SK-N-SH treated with all-trans-retinoic acid at 6 μM for 48 hours (cell line): ENCODE measurements at regions not wholly inside any gene's neighbourhood (a gene's known extent, or its start where the extent isn't known, plus 50 kb on each side); places are given as distances from the start of the nearest gene placed in this dataset.
"Not testable (repeated sequence)": the region's sequence is repeated elsewhere in the genome, so short reads cannot be mapped to it uniquely, and the experiment has no call there.

ENCODE experiments used
- ZNF565 ChIP-seq: fragments of 450-650 bp; formaldehyde crosslinking; conservative IDR thresholded peaks from 2 replicates; pipeline ENCODE4 v1.5.0; 2020; ENCODE audit warnings: low read depth, mild to moderate bottlenecking, moderate library complexity
- TF ChIP-seq, protein P1 (sequence below): fragments of 250-450 bp; sonication (Bioruptor Pico); IDR thresholded peaks from 2 replicates; pipeline ENCODE4 v1.5.0; 2020; ENCODE audit warnings: mild to moderate bottlenecking, moderate library complexity

DNA sequence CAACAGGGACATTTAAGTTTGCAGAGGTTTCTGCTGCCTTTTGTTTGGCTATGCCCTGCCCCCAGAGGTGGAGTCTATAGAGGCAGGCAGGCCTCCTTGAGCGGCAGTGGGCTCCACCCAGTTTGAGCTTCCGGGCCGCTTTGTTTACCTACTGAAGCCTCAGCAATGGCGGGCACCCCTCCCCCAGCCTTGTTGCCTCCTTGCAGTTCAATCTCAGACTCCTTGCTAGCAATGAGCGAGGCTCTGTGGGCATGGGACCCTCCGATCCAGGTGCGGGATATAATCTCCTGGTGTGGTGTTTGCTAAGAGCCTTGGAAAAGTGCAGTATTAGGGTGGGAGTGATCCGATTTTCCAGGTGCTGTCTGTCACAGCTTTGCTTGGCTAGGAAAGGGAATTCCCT is 831.7 kb downstream of the RAPGEF2 start:
- not testable (repeated sequence) for TF ChIP-seq ZNF565 (CRISPR knock-in tag)
- TF ChIP-seq, protein P1, sequence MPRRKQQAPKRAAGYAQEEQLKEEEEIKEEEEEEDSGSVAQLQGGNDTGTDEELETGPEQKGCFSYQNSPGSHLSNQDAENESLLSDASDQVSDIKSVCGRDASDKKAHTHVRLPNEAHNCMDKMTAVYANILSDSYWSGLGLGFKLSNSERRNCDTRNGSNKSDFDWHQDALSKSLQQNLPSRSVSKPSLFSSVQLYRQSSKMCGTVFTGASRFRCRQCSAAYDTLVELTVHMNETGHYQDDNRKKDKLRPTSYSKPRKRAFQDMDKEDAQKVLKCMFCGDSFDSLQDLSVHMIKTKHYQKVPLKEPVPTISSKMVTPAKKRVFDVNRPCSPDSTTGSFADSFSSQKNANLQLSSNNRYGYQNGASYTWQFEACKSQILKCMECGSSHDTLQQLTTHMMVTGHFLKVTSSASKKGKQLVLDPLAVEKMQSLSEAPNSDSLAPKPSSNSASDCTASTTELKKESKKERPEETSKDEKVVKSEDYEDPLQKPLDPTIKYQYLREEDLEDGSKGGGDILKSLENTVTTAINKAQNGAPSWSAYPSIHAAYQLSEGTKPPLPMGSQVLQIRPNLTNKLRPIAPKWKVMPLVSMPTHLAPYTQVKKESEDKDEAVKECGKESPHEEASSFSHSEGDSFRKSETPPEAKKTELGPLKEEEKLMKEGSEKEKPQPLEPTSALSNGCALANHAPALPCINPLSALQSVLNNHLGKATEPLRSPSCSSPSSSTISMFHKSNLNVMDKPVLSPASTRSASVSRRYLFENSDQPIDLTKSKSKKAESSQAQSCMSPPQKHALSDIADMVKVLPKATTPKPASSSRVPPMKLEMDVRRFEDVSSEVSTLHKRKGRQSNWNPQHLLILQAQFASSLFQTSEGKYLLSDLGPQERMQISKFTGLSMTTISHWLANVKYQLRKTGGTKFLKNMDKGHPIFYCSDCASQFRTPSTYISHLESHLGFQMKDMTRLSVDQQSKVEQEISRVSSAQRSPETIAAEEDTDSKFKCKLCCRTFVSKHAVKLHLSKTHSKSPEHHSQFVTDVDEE = not testable (repeated sequence)
